Stimulated activated CD4-positive, alpha-beta T cell treated with anti-CD3 and anti-CD28 coated beads, TNF-alpha, amount 100 ng/mL, for 4 hours (primary cell): ENCODE measurements at regions not wholly inside any gene's neighbourhood (a gene's known extent, or its start where the extent isn't known, plus 50 kb on each side); places are given as distances from the start of the nearest gene placed in this dataset.
"Not testable (repeated sequence)": the region's sequence is repeated elsewhere in the genome, so short reads cannot be mapped to it uniquely, and the experiment has no call there.

Experiments used
- DNase-seq, 3 experiments: peaks; one replicate each; pipeline ENCODE4 v3.0.0-alpha.2; 2020; ENCODE audit warnings: low read depth in 3 of 3

GRCh38 chr2:226578879-226579278 lies 220.7 kb downstream of the IRS1 start:
- no peak for DNase-seq

- no peak for DNase-seq
These were observed 221.2 kb downstream of the IRS1 start for GRCh38 chr2:226578373-226578772.

- no peak for DNase-seq
These were observed 223.7 kb downstream of the IRS1 start for GRCh38 chr2:226575928-226576327.

GRCh38 chr2:226573158-226573557 lies 226.5 kb downstream of the IRS1 start:
- DNase-seq: no peak

GRCh38 chr2:226564667-226565066 lies 235.0 kb downstream of the IRS1 start:
- no peak for DNase-seq

GRCh38 chr2:226561962-226562361 lies 237.7 kb downstream of the IRS1 start:
- no peak for DNase-seq

- no peak for DNase-seq
These were observed 239.3 kb downstream of the IRS1 start for GRCh38 chr2:226560325-226560724.

- DNase-seq: no peak
These were observed 240.1 kb downstream of the IRS1 start for GRCh38 chr2:226559536-226559935.

- no peak for DNase-seq
These were observed 241.2 kb downstream of the IRS1 start for GRCh38 chr2:226558418-226558817.

GRCh38 chr2:226556050-226556449 lies 243.6 kb downstream of the IRS1 start:
- no peak for DNase-seq

GRCh38 chr2:226554701-226555100 lies 244.9 kb downstream of the IRS1 start:
- DNase-seq: no peak

GRCh38 chr2:226553333-226553732 lies 246.3 kb downstream of the IRS1 start:
- DNase-seq: no peak

GRCh38 chr2:226552571-226553285 lies 246.9 kb downstream of the IRS1 start:
- no peak for DNase-seq

GRCh38 chr2:226551522-226552250 lies 247.9 kb downstream of the IRS1 start:
- DNase-seq: no peak

- no peak for DNase-seq
These were observed 248.8 kb downstream of the IRS1 start for GRCh38 chr2:226550801-226551200.

GRCh38 chr2:226548732-226549131 lies 250.9 kb downstream of the IRS1 start:
- no peak for DNase-seq

- no peak for DNase-seq
These were observed 254.9 kb downstream of the IRS1 start for GRCh38 chr2:226544596-226545210.

- no peak for DNase-seq
These were observed 259.2 kb downstream of the IRS1 start for GRCh38 chr2:226540204-226540994.

GRCh38 chr2:226536410-226536809 lies 263.2 kb downstream of the IRS1 start:
- DNase-seq: no peak

- not testable (repeated sequence) for DNase-seq
These were observed 266.6 kb downstream of the IRS1 start for GRCh38 chr2:226532976-226533375.

GRCh38 chr2:226531061-226531810 lies 268.4 kb downstream of the IRS1 start:
- no peak for DNase-seq
